Right atrium auricular region (tissue), 2 donors: ENCODE measurements at regions not wholly inside any gene's neighbourhood (a gene's known extent, or its start where the extent isn't known, plus 50 kb on each side); places are given as distances from the start of the nearest gene placed in this dataset.
"Not testable (repeated sequence)": the region's sequence is repeated elsewhere in the genome, so short reads cannot be mapped to it uniquely, and the experiment has no call there.

Source experiments
- DNase-seq: peaks from one replicate; pipeline ENCODE4 v3.0.0-alpha.2; 2019; ENCODE audit warnings: low spot score
- H3K27ac ChIP-seq, 2 donors: fragments of 200-600 bp; sonication (generic); 1 replicate in 1 of 2; 2 replicates in 1 of 2; pipeline ENCODE4 v1.5.1; 2016 to 2019
- H3K27me3 ChIP-seq, 2 donors: fragments of 200-600 bp; sonication (generic); one replicate each; pipeline versions ENCODE4 v1.5.1 to v1.6.0; 2017 to 2019
- H3K36me3 ChIP-seq: fragments of 200-600 bp; sonication (generic); one replicate; pipeline ENCODE4 v1.5.1; 2016
- H3K4me1 ChIP-seq, 2 donors: fragments of 200-600 bp; sonication (generic); one replicate each; pipeline versions ENCODE4 v1.5.1 to v1.6.0; 2017 to 2019
- H3K4me3 ChIP-seq, 2 donors: fragments of 200-600 bp; sonication (generic); 1 replicate in 1 of 2; 2 replicates in 1 of 2; pipeline ENCODE4 v1.5.1; 2017 to 2019; ENCODE audit warnings: mild to moderate bottlenecking in 1 of 2, moderate library complexity in 1 of 2
- H3K9me3 ChIP-seq, 2 donors: fragments of 200-600 bp; sonication (generic); one replicate each; pipeline ENCODE4 v1.5.1; 2019
- CTCF ChIP-seq, 2 donors: fragments of 200-600 bp; sonication (generic); IDR thresholded peaks; one replicate each; pipeline ENCODE4 v1.5.1; 2019; ENCODE audit warnings: antibody characterized with exemption in 2 of 2

GRCh38 chr9:38176251-38176650 lies 107.2 kb upstream of the SHB start:
- TF ChIP-seq CTCF (IDR thresholded peaks at IDR 0.05) = no peak
- H3K4me1 ChIP-seq = peaks cover 0 to 4% of the 10 kb centered on the region in 2 donors
- no peak for DNase-seq
- H3K36me3 ChIP-seq = no peaks in the 10 kb centered on the region
- no peaks in the 10 kb centered on the region for H3K9me3 ChIP-seq
- H3K27me3 ChIP-seq = no peaks in the 10 kb centered on the region
- no peak overlapping the region for H3K27ac ChIP-seq
- H3K4me3 ChIP-seq = no peak overlapping the region

GRCh38 chr9:38175423-38175822 lies 106.4 kb upstream of the SHB start:
- TF ChIP-seq CTCF (IDR thresholded peaks at IDR 0.05) = no peak

GRCh38 chr9:38172586-38172985 lies 103.6 kb upstream of the SHB start:
- no peaks in the 10 kb centered on the region for H3K27me3 ChIP-seq
- no peak for TF ChIP-seq CTCF (IDR thresholded peaks at IDR 0.05)
- H3K4me3 ChIP-seq = no peak overlapping the region
- H3K36me3 ChIP-seq = no peaks in the 10 kb centered on the region
- H3K9me3 ChIP-seq = peaks cover 0 to 17% of the 10 kb centered on the region in 2 donors
- no peak overlapping the region for H3K27ac ChIP-seq
- peaks cover 0 to 4% of the 10 kb centered on the region in 2 donors for H3K4me1 ChIP-seq
- DNase-seq = no peak

More at GRCh38 chr9:38175423-38175822, 106.4 kb upstream of the SHB start:
- Histone ChIP-seq H3K4me3 (no peak overlapping the region), H3K9me3 (peaks cover 0 to 6% of the 10 kb centered on the region in 2 donors), H3K4me1 (peaks cover 0 to 4% of the 10 kb centered on the region in 2 donors), H3K27ac (no peak overlapping the region), H3K36me3 (no peaks in the 10 kb centered on the region), H3K27me3 (no peaks in the 10 kb centered on the region)
- no peak for DNase-seq

GRCh38 chr9:38171926-38172325 lies 102.9 kb upstream of the SHB start:
- Histone ChIP-seq H3K27me3 (no peaks in the 10 kb centered on the region), H3K27ac (no peak overlapping the region), H3K4me3 (no peak overlapping the region), H3K9me3 (peaks cover 0 to 17% of the 10 kb centered on the region in 2 donors), H3K4me1 (peaks cover 0 to 4% of the 10 kb centered on the region in 2 donors), H3K36me3 (no peaks in the 10 kb centered on the region)
- DNase-seq = no peak
- TF ChIP-seq CTCF (IDR thresholded peaks at IDR 0.05) = no peak

- no peaks in the 10 kb centered on the region for H3K36me3 ChIP-seq
- H3K9me3 ChIP-seq = peaks cover 0 to 17% of the 10 kb centered on the region in 2 donors
- H3K27ac ChIP-seq = no peak overlapping the region
- DNase-seq = no peak
- no peaks in the 10 kb centered on the region for H3K27me3 ChIP-seq
- no peak overlapping the region for H3K4me3 ChIP-seq
- peaks cover 0 to 4% of the 10 kb centered on the region in 2 donors for H3K4me1 ChIP-seq
- no peak for TF ChIP-seq CTCF (IDR thresholded peaks at IDR 0.05)
Measured at GRCh38 chr9:38171538-38171884, 102.5 kb upstream of the SHB start.

- H3K9me3 ChIP-seq = peaks cover 0 to 17% of the 10 kb centered on the region in 2 donors
- not testable (repeated sequence) for H3K4me3 ChIP-seq, H3K27me3 ChIP-seq, H3K36me3 ChIP-seq, H3K27ac ChIP-seq, H3K4me1 ChIP-seq, DNase-seq
Measured at GRCh38 chr9:38170763-38171537, 101.9 kb upstream of the SHB start.

- not testable (repeated sequence) for H3K27ac ChIP-seq, H3K4me1 ChIP-seq, H3K4me3 ChIP-seq, H3K27me3 ChIP-seq, DNase-seq, H3K36me3 ChIP-seq
- peaks cover 0 to 17% of the 10 kb centered on the region in 2 donors for H3K9me3 ChIP-seq
Measured at GRCh38 chr9:38170155-38170554, 101.1 kb upstream of the SHB start.
